RWPE2 (cell line): ENCODE measurements at regions not wholly inside any gene's neighbourhood (a gene's known extent, or its start where the extent isn't known, plus 50 kb on each side); places are given as distances from the start of the nearest gene placed in this dataset.

Experiments
- ATAC-seq: fragments of 200-7000 bp; cut with Tn5 transposase; 3 replicates; pipeline ENCODE4 v1.9.1; 2021; ENCODE audit warnings: low read depth
- DNase-seq: peaks from one replicate; pipeline ENCODE4 v3.0.0-alpha.2; 2020; ENCODE audit warnings: low spot score
- H3K27ac ChIP-seq: fragments of 450-650 bp; 2 replicates; pipeline ENCODE4 v1.5.1; 2017; ENCODE audit warnings: mild to moderate bottlenecking; ENCODE audit not compliant: poor library complexity, severe bottlenecking
- H3K27me3 ChIP-seq: fragments of 250-450 bp; sonication (Bioruptor Pico); 2 replicates; pipeline ENCODE4 v1.5.1; 2021; ENCODE audit warnings: mild to moderate bottlenecking, moderate library complexity; ENCODE audit not compliant: insufficient read depth, poor library complexity, severe bottlenecking
- H3K36me3 ChIP-seq: fragments of 250-450 bp; sonication (Bioruptor Pico); 2 replicates; pipeline ENCODE4 v1.5.1; 2020; ENCODE audit warnings: low read depth, mild to moderate bottlenecking, moderate library complexity
- H3K4me1 ChIP-seq: fragments of 250-450 bp; sonication (Bioruptor Pico); 2 replicates; pipeline ENCODE4 v1.5.1; 2021; ENCODE audit warnings: mild to moderate bottlenecking, moderate library complexity; ENCODE audit not compliant: insufficient read depth, poor library complexity, severe bottlenecking
- H3K4me3 ChIP-seq: fragments of 250-450 bp; sonication (Bioruptor Pico); 2 replicates; pipeline ENCODE4 v1.5.1; 2021; ENCODE audit warnings: mild to moderate bottlenecking, moderate library complexity; ENCODE audit not compliant: severe bottlenecking
- H3K9me3 ChIP-seq: fragments of 250-450 bp; sonication (Bioruptor Pico); 2 replicates; pipeline ENCODE4 v1.5.1; 2021; ENCODE audit warnings: mild to moderate bottlenecking, moderate library complexity; ENCODE audit not compliant: severe bottlenecking
- TF ChIP-seq, protein P1 (sequence below): fragments of 450-650 bp; IDR thresholded peaks from one replicate; pipeline ENCODE4 v1.5.1; 2017; ENCODE audit warnings: mild to moderate bottlenecking, moderate library complexity; ENCODE audit not compliant: poor library complexity, severe bottlenecking

GRCh38 chr3:94429517-94429916 is 366.7 kb downstream of the NSUN3 start:
- no peaks in the 10 kb centered on the region for H3K9me3 ChIP-seq
- TF ChIP-seq, protein P1, sequence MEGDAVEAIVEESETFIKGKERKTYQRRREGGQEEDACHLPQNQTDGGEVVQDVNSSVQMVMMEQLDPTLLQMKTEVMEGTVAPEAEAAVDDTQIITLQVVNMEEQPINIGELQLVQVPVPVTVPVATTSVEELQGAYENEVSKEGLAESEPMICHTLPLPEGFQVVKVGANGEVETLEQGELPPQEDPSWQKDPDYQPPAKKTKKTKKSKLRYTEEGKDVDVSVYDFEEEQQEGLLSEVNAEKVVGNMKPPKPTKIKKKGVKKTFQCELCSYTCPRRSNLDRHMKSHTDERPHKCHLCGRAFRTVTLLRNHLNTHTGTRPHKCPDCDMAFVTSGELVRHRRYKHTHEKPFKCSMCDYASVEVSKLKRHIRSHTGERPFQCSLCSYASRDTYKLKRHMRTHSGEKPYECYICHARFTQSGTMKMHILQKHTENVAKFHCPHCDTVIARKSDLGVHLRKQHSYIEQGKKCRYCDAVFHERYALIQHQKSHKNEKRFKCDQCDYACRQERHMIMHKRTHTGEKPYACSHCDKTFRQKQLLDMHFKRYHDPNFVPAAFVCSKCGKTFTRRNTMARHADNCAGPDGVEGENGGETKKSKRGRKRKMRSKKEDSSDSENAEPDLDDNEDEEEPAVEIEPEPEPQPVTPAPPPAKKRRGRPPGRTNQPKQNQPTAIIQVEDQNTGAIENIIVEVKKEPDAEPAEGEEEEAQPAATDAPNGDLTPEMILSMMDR = no peak
- no peaks in the 10 kb centered on the region for H3K27me3 ChIP-seq
- H3K27ac ChIP-seq = no peak overlapping the region
- H3K4me1 ChIP-seq = no peaks in the 10 kb centered on the region
- DNase-seq (no peak), ATAC-seq (peak; percentile 36; the same call in 2 of the 3 replicates)
- H3K4me3 ChIP-seq = no peak overlapping the region
- no peaks in the 10 kb centered on the region for H3K36me3 ChIP-seq

- no peaks in the 10 kb centered on the region for H3K4me1 ChIP-seq
- no peaks in the 10 kb centered on the region for H3K9me3 ChIP-seq
These were observed 369.2 kb downstream of the NSUN3 start for GRCh38 chr3:94431876-94432570.

GRCh38 chr3:94433811-94434210 is 370.9 kb downstream of the NSUN3 start:
- no peaks in the 10 kb centered on the region for H3K4me1 ChIP-seq
- ATAC-seq (no peak), DNase-seq (no peak)
- H3K27ac ChIP-seq = no peak overlapping the region
- H3K4me3 ChIP-seq = no peak overlapping the region
- H3K27me3 ChIP-seq = no peaks in the 10 kb centered on the region
- no peaks in the 10 kb centered on the region for H3K36me3 ChIP-seq
- TF ChIP-seq, protein P1 = no peak
- H3K9me3 ChIP-seq = no peaks in the 10 kb centered on the region

More at GRCh38 chr3:94431876-94432570, 369.2 kb downstream of the NSUN3 start:
- ATAC-seq = peak; percentile 25; the same call in 2 of the 3 replicates
- H3K4me3 ChIP-seq = no peak overlapping the region
- TF ChIP-seq, protein P1 = no peak
- no peaks in the 10 kb centered on the region for H3K36me3 ChIP-seq
- DNase-seq = no peak
- no peaks in the 10 kb centered on the region for H3K27me3 ChIP-seq
- H3K27ac ChIP-seq = no peak overlapping the region

DNA sequence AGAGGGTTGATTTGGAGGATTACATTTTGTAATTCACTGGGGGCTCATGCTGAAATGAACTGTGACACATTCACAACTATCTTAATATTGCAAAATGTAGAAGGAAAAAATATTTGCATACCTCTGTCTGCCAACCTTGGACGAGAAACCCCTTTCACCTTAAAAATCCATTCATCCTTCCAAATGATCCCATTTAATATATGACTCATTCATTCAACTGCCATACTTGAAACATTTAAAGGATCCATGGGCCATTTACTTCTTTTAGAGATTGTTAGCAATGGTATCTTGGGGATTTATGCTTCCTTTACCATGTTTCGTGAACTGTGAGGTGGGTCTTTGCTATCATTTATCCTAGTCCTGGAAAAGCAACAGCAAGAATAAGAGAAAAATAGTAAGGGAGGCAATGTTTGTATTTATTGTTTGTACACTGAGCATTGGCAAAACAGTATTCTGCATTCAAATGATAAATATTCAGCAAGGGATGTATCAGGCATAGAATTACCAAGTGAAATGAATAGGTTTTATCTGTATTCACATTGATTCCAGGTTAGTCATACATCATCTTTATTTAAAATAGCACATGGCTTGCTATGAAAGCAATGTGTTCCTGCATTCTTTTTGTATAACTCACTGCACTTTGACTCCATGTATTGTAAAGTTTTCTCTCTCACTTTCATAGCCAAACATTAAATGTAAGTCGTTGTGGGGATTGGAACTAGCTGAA is 378.1 kb downstream of the NSUN3 start:
- TF ChIP-seq, protein P1 = no peak
- Histone ChIP-seq H3K36me3 (no peaks in the 10 kb centered on the region), H3K9me3 (no peaks in the 10 kb centered on the region), H3K27me3 (no peaks in the 10 kb centered on the region), H3K27ac (peak overlapping the region; percentile 90), H3K4me1 (peaks cover 19% of the 10 kb centered on the region), H3K4me3 (no peak overlapping the region)
- ATAC-seq (peak; percentile 97), DNase-seq (no peak)

DNA sequence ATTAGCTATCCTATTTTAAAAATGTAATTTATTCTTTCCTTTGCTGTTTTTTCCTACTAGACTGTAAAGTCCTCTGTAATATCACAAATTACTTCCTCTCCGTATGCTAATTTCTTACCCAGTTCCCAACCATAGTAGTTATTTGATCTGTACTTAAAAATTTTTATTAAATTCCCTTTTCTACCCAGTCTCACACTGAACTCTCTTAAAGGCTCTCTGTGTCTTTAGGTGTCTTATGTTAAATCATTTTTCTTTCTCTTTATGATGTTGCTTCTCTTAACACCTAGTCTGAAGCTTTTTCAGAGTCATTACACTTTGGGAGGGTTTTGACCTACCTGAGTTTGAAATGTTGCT is 378.6 kb downstream of the NSUN3 start:
- Histone ChIP-seq H3K27me3 (no peaks in the 10 kb centered on the region), H3K9me3 (no peaks in the 10 kb centered on the region), H3K4me3 (no peak overlapping the region), H3K36me3 (no peaks in the 10 kb centered on the region), H3K27ac (peak overlapping the region; percentile 90), H3K4me1 (peaks cover 19% of the 10 kb centered on the region)
- DNase-seq (no peak), ATAC-seq (peak; percentile 10; the same call in 2 of the 3 replicates)
- TF ChIP-seq, protein P1 = no peak
